Keratinocyte (primary cell): ENCODE measurements at regions not wholly inside any gene's neighbourhood (a gene's known extent, or its start where the extent isn't known, plus 50 kb on each side); places are given as distances from the start of the nearest gene placed in this dataset.

Experiments
- DNase-seq: peaks from one replicate; pipeline ENCODE4 v3.0.0-alpha.2; 2011; ENCODE audit warnings: low read depth, missing footprints, low spot score
- FAIRE-seq: peaks from 2 replicates; lab custom pipeline; 2011; peaks lifted over from hg19 to GRCh38; lab: Jason Lieb, UNC
- H2AFZ ChIP-seq: 2 replicates; pipeline ENCODE4 v1.6.0; 2012; ENCODE audit warnings: low read length, control low read depth, inconsistent platforms; ENCODE audit not compliant: control insufficient read depth
- H3K27ac ChIP-seq: 2 replicates; pipeline ENCODE4 v1.5.1; 2011; ENCODE audit warnings: low read length; ENCODE audit not compliant: control insufficient read depth, insufficient read depth
- H3K27me3 ChIP-seq: 3 replicates; pipeline ENCODE4 v1.6.0; 2011; ENCODE audit warnings: low read length; ENCODE audit not compliant: control insufficient read depth, insufficient read depth; ENCODE audit errors: extremely low read depth
- H3K36me3 ChIP-seq, 2 experiments: 2 replicates in 1 of 2; 3 replicates in 1 of 2; pipeline ENCODE4 v1.5.1; 2011; ENCODE audit warnings: low read length in 2 of 2, mild to moderate bottlenecking in 1 of 2; ENCODE audit not compliant: control insufficient read depth in 2 of 2, insufficient read depth in 2 of 2; ENCODE audit errors: extremely low read depth in 1 of 2
- H3K4me1 ChIP-seq: 3 replicates; pipeline ENCODE4 v1.5.1; 2011; ENCODE audit warnings: low read length; ENCODE audit not compliant: control insufficient read depth, insufficient read depth; ENCODE audit errors: extremely low read depth
- H3K4me2 ChIP-seq: 3 replicates; pipeline ENCODE4 v1.6.0; 2011; ENCODE audit warnings: low read depth, low read length; ENCODE audit not compliant: control insufficient read depth, insufficient read depth; ENCODE audit errors: extremely low read depth
- H3K4me3 ChIP-seq, 3 experiments: fragments of 200-600 bp in 1 of 3; sonication (generic) in 1 of 3; 2 replicates in 2 of 3; 3 replicates in 1 of 3; pipeline ENCODE4 v1.5.1; 2011 to 2016; ENCODE audit warnings: low read length in 3 of 3, mild to moderate bottlenecking in 3 of 3, control low read depth in 2 of 3, inconsistent platforms in 1 of 3, low read depth in 1 of 3, mixed read lengths in 1 of 3, mixed run types in 1 of 3, moderate library complexity in 1 of 3; ENCODE audit not compliant: control insufficient read depth in 2 of 3, insufficient read depth in 2 of 3; ENCODE audit errors: extremely low read depth in 1 of 3
- H3K79me2 ChIP-seq: 2 replicates; pipeline ENCODE4 v1.6.0; 2012; ENCODE audit warnings: low read length; ENCODE audit not compliant: control insufficient read depth, insufficient read depth
- H3K9ac ChIP-seq: 3 replicates; pipeline ENCODE4 v1.6.0; 2011; ENCODE audit warnings: low read length; ENCODE audit not compliant: control insufficient read depth, insufficient read depth; ENCODE audit errors: extremely low read depth
- H3K9me1 ChIP-seq: 3 replicates; pipeline ENCODE4 v1.6.0; 2011; ENCODE audit warnings: low read length; ENCODE audit not compliant: control insufficient read depth, insufficient read depth; ENCODE audit errors: extremely low read depth
- H3K9me3 ChIP-seq: 2 replicates; pipeline ENCODE4 v1.5.1; 2012; ENCODE audit warnings: low read depth, low read length; ENCODE audit not compliant: control insufficient read depth
- H4K20me1 ChIP-seq: 3 replicates; pipeline ENCODE4 v1.6.0; 2011; ENCODE audit warnings: low read length; ENCODE audit not compliant: control insufficient read depth, insufficient read depth; ENCODE audit errors: extremely low read depth
- CTCF ChIP-seq, 3 experiments: IDR thresholded peaks in 1 of 3; conservative IDR thresholded peaks in 1 of 3; optimal IDR thresholded peaks in 1 of 3; 2 replicates in 2 of 3; 3 replicates in 1 of 3; pipeline versions ENCODE3 to v1.5.1; 2011; ENCODE audit warnings: low read length in 3 of 3, mild to moderate bottlenecking in 3 of 3, moderate library complexity in 2 of 3, control low read depth in 1 of 3, inconsistent platforms in 1 of 3; ENCODE audit not compliant: insufficient read depth in 2 of 3; ENCODE audit errors: extremely low read depth in 1 of 3
- EZH2 ChIP-seq: IDR thresholded peaks from one replicate; pipeline ENCODE4 v1.6.1; 2012; ENCODE audit warnings: inconsistent platforms, mild to moderate bottlenecking, low read length, moderate library complexity
- dilution Hi-C: fragments of 300-500 bp; cut with MboI; formaldehyde crosslinking; loops from one replicate; pipeline ENCODE4 v1.7.0; 2020; ENCODE audit warnings: low sequenced_read_pairs; ENCODE audit not compliant: extremely low pct_ligation_motif_present

- Histone ChIP-seq H3K36me3 (no peaks in the 10 kb centered on the region), H4K20me1 (no peaks in the 10 kb centered on the region), H3K9me3 (no peaks in the 10 kb centered on the region), H3K27me3 (no peaks in the 10 kb centered on the region), H3K4me3 (no peak overlapping the region), H3K9me1 (no peaks in the 10 kb centered on the region), H2AFZ (no peak overlapping the region), H3K9ac (no peak overlapping the region), H3K4me2 (no peak overlapping the region), H3K27ac (no peak overlapping the region), H3K79me2 (no peaks in the 10 kb centered on the region), H3K4me1 (no peaks in the 10 kb centered on the region)
- DNase-seq (no peak), FAIRE-seq (no peak)
- TF ChIP-seq CTCF (optimal IDR thresholded peaks at IDR 0.05 in 1 of 3, IDR thresholded peaks at IDR 0.05 in 1 of 3, conservative IDR thresholded peaks at IDR 0.05 in 1 of 3; ENCODE audit: extremely low read depth in 1 of 3, insufficient read depth in 2 of 3, low read length in 3 of 3) = no peak
- dilution Hi-C loops = no loop called here
These were observed 336.2 kb downstream of the SLC7A11 start for GRCh38 chr4:137905930-137906329.

GRCh38 chr4:137901114-137901513 is 341.0 kb downstream of the SLC7A11 start:
- H3K9me3 ChIP-seq = no peaks in the 10 kb centered on the region
- no peaks in the 10 kb centered on the region for H3K27me3 ChIP-seq
- no peak overlapping the region for H3K27ac ChIP-seq
- H3K9me1 ChIP-seq = no peaks in the 10 kb centered on the region
- H2AFZ ChIP-seq = no peak overlapping the region
- H3K79me2 ChIP-seq = no peaks in the 10 kb centered on the region
- no peak overlapping the region for H3K4me2 ChIP-seq
- TF ChIP-seq CTCF (optimal IDR thresholded peaks at IDR 0.05 in 1 of 3, IDR thresholded peaks at IDR 0.05 in 1 of 3, conservative IDR thresholded peaks at IDR 0.05 in 1 of 3; ENCODE audit: extremely low read depth in 1 of 3, insufficient read depth in 2 of 3, low read length in 3 of 3) (no peak), EZH2 (no peak)
- H3K9ac ChIP-seq = no peak overlapping the region
- peaks cover 4% of the 10 kb centered on the region for H3K4me1 ChIP-seq
- FAIRE-seq (no peak), DNase-seq (no peak)
- dilution Hi-C loops = no loop called here
- H3K4me3 ChIP-seq = no peak overlapping the region
- no peaks in the 10 kb centered on the region for H4K20me1 ChIP-seq
- no peaks in the 10 kb centered on the region for H3K36me3 ChIP-seq
